ENCODE measurements at regions not wholly inside any gene's neighbourhood (a gene's known extent, or its start where the extent isn't known, plus 50 kb on each side); places are given as distances from the start of the nearest gene placed in this dataset.

DNA sequence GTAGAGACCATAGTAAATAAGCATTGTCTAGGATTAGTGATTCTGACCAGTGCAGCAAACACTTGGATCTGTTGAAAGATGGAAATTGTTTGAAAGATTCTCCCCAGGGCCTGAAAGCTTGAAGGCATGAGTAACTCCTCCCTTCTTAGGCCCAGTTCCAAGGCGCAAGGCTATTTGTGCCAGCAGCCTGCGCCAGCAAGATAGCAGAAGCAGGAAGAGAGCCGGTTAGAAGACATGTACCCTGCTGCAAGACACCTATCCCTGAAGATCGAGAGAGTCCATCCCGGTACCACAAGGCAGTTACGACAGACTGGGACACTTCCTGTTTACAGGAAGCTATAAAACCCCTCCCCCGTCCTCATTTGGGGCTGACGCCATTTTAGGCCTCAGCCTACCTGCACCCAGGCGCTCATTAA lies 72.4 kb upstream of the JADE1 start:
- TF ChIP-seq, protein P1, sequence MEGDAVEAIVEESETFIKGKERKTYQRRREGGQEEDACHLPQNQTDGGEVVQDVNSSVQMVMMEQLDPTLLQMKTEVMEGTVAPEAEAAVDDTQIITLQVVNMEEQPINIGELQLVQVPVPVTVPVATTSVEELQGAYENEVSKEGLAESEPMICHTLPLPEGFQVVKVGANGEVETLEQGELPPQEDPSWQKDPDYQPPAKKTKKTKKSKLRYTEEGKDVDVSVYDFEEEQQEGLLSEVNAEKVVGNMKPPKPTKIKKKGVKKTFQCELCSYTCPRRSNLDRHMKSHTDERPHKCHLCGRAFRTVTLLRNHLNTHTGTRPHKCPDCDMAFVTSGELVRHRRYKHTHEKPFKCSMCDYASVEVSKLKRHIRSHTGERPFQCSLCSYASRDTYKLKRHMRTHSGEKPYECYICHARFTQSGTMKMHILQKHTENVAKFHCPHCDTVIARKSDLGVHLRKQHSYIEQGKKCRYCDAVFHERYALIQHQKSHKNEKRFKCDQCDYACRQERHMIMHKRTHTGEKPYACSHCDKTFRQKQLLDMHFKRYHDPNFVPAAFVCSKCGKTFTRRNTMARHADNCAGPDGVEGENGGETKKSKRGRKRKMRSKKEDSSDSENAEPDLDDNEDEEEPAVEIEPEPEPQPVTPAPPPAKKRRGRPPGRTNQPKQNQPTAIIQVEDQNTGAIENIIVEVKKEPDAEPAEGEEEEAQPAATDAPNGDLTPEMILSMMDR (IDR thresholded peaks at IDR 0.05; ENCODE audit: insufficient read depth in 1 of 2, low read depth in 1 of 2, low read length in 1 of 2, severe bottlenecking in 1 of 2, unreplicated experiment in 1 of 2), result no peak
- H3K9me3 ChIP-seq, result peaks cover 4% of the 10 kb centered on the region
- H3K9me3 Mint-ChIP-seq (ENCODE audit: unreplicated experiment), result no peaks in the 10 kb centered on the region
- H3K4me3 Mint-ChIP-seq (ENCODE audit: unreplicated experiment), result no peak overlapping the region
- POLR2A ChIA-PET, result no interaction called here
- no peaks in the 10 kb centered on the region for H3K36me3 Mint-ChIP-seq (ENCODE audit: insufficient read depth, unreplicated experiment)
- no peaks in the 10 kb centered on the region for H3K27me3 Mint-ChIP-seq (ENCODE audit: insufficient read depth, unreplicated experiment)
- CTCF ChIA-PET, result interaction anchor here (0.6 kb wide), 1 partner anchor 283 kb away, joined by 3 read pairs; no protein-coding TSS in a partner anchor
- no TSS peak for BruUV-seq (replicated peaks)
- H3K4me1 ChIP-seq, result no peaks in the 10 kb centered on the region
- no peak overlapping the region for H3K4me3 ChIP-seq (ENCODE audit: low read depth, low read length)
- intact Hi-C loops (cut with micrococcal nuclease; ENCODE audit: unreplicated experiment), result no loop called here
- DNase-seq, result no peak
- no peaks in the 10 kb centered on the region for H3K4me1 Mint-ChIP-seq (ENCODE audit: low read depth, unreplicated experiment)
- H3K27me3 ChIP-seq (replicated peaks; ENCODE audit: control insufficient read depth, insufficient read depth, low read length), result no peaks in the 10 kb centered on the region
- H3K27ac Mint-ChIP-seq (ENCODE audit: unreplicated experiment), result no peak overlapping the region
- H3K36me3 ChIP-seq (ENCODE audit: control insufficient read depth, insufficient read depth, low read length), result no peaks in the 10 kb centered on the region

DNA sequence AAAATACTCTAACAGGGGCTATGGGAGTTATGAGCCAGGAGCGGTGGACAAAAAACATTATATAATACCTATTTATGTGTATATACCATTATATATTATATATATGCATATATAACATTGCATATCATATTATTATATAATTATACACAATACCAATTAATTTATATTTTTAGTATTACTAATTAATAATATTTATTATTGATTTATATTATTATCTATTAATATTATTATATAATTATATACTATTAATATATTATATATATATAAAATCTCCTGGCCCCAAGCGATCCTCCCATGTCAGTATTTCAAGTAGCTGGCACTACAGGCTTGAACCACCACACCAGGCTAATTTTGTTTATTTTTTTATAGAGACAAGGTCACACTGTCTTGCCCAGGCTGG lies 73.8 kb upstream of the JADE1 start:
- no peaks in the 10 kb centered on the region for H3K27me3 ChIP-seq (replicated peaks; ENCODE audit: control insufficient read depth, insufficient read depth, low read length)
- H3K9me3 Mint-ChIP-seq (ENCODE audit: unreplicated experiment), result no peaks in the 10 kb centered on the region
- no peak overlapping the region for H3K4me3 ChIP-seq (ENCODE audit: low read depth, low read length)
- no TSS peak for BruUV-seq (replicated peaks)
- no peaks in the 10 kb centered on the region for H3K36me3 Mint-ChIP-seq (ENCODE audit: insufficient read depth, unreplicated experiment)
- H3K4me1 ChIP-seq, result no peaks in the 10 kb centered on the region
- intact Hi-C loops (cut with micrococcal nuclease; ENCODE audit: unreplicated experiment), result no loop called here
- H3K4me1 Mint-ChIP-seq (ENCODE audit: low read depth, unreplicated experiment), result no peaks in the 10 kb centered on the region
- no peaks in the 10 kb centered on the region for H3K36me3 ChIP-seq (ENCODE audit: control insufficient read depth, insufficient read depth, low read length)
- no peak overlapping the region for H3K4me3 Mint-ChIP-seq (ENCODE audit: unreplicated experiment)
- H3K27ac Mint-ChIP-seq (ENCODE audit: unreplicated experiment), result no peak overlapping the region
- CTCF ChIA-PET, result no interaction called here
- no peaks in the 10 kb centered on the region for H3K9me3 ChIP-seq
- DNase-seq, result no peak
- no peaks in the 10 kb centered on the region for H3K27me3 Mint-ChIP-seq (ENCODE audit: insufficient read depth, unreplicated experiment)
- TF ChIP-seq, protein P1 (IDR thresholded peaks at IDR 0.05; ENCODE audit: insufficient read depth in 1 of 2, low read depth in 1 of 2, low read length in 1 of 2, severe bottlenecking in 1 of 2, unreplicated experiment in 1 of 2), result no peak
- POLR2A ChIA-PET, result no interaction called here

DNA sequence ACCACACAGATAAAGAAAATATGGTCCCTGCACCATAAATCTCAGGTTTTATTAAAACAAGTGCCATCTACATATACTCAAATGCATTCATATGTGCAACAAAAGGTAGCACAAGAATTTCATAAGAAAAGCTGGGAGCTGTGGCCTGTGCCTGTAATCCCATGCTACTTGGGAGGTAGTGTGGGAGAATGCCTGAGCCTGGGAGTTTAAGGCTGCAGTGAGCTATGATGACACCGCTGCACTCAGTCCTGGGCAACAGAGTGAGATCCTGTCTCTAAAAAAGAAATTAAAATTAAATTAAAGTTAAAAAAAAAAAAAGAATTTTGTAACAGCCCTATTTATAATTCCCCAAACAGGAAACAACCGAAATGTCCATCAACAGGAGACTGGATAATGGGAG lies 81.3 kb upstream of the JADE1 start:
- H3K4me1 ChIP-seq, result peaks cover 46% of the 10 kb centered on the region
- H3K27me3 ChIP-seq (replicated peaks; ENCODE audit: control insufficient read depth, insufficient read depth, low read length), result no peaks in the 10 kb centered on the region
- DNase-seq, result no peak
- peaks cover 18% of the 10 kb centered on the region for H3K4me1 Mint-ChIP-seq (ENCODE audit: low read depth, unreplicated experiment)
- ChIA-PET POLR2A (no interaction called here), CTCF (no interaction called here)
- BruUV-seq (replicated peaks), result no TSS peak
- no peaks in the 10 kb centered on the region for H3K36me3 Mint-ChIP-seq (ENCODE audit: insufficient read depth, unreplicated experiment)
- H3K27me3 Mint-ChIP-seq (ENCODE audit: insufficient read depth, unreplicated experiment), result no peaks in the 10 kb centered on the region
- H3K9me3 ChIP-seq, result no peaks in the 10 kb centered on the region
- H3K27ac Mint-ChIP-seq (ENCODE audit: unreplicated experiment), result no peak overlapping the region
- no peak overlapping the region for H3K4me3 Mint-ChIP-seq (ENCODE audit: unreplicated experiment)
- H3K4me3 ChIP-seq (ENCODE audit: low read depth, low read length), result no peak overlapping the region
- intact Hi-C loops (cut with micrococcal nuclease; ENCODE audit: unreplicated experiment), result loop anchor here (5.0 kb wide), 2 partner anchors 49 to 156 kb away; no protein-coding TSS in a partner anchor
- H3K36me3 ChIP-seq (ENCODE audit: control insufficient read depth, insufficient read depth, low read length), result no peaks in the 10 kb centered on the region
- TF ChIP-seq, protein P1 (IDR thresholded peaks at IDR 0.05; ENCODE audit: insufficient read depth in 1 of 2, low read depth in 1 of 2, low read length in 1 of 2, severe bottlenecking in 1 of 2, unreplicated experiment in 1 of 2), result no peak
- no peaks in the 10 kb centered on the region for H3K9me3 Mint-ChIP-seq (ENCODE audit: unreplicated experiment)

All from Caco-2 (cell line).